Upper lobe of right lung (tissue), 1 donor: ENCODE measurements at regions not wholly inside any gene's neighbourhood (a gene's known extent, or its start where the extent isn't known, plus 50 kb on each side); places are given as distances from the start of the nearest gene placed in this dataset.

Source experiments
- ATAC-seq: fragments of 200-7000 bp; cut with Tn5 transposase; one replicate; pipeline ENCODE4 v1.9.1; 2020; ENCODE audit warnings: mild to moderate bottlenecking, moderate library complexity
- DNase-seq: peaks from one replicate; pipeline ENCODE4 v3.0.0-alpha.2; 2020
- H3K27ac ChIP-seq: fragments of 200-600 bp; one replicate; pipeline ENCODE4 v1.8.0; 2022
- H3K27me3 ChIP-seq: fragments of 200-600 bp; one replicate; pipeline ENCODE4 v1.8.0; 2022; ENCODE audit warnings: mild to moderate bottlenecking
- H3K36me3 ChIP-seq: fragments of 200-600 bp; one replicate; pipeline ENCODE4 v1.8.0; 2022
- H3K4me1 ChIP-seq: fragments of 200-600 bp; one replicate; pipeline ENCODE4 v1.8.0; 2022
- H3K4me3 ChIP-seq: fragments of 200-600 bp; one replicate; pipeline ENCODE4 v1.8.0; 2022; ENCODE audit warnings: mild to moderate bottlenecking
- H3K9me3 ChIP-seq: fragments of 200-600 bp; one replicate; pipeline ENCODE4 v1.8.0; 2022
- CTCF ChIP-seq: fragments of 200-600 bp; IDR thresholded peaks from one replicate; pipeline ENCODE4 v1.8.0; 2022; ENCODE audit warnings: antibody characterized with exemption
- intact Hi-C: fragments of 100-400 bp; cut with DNase I; formaldehyde crosslinking; loops from one replicate; pipeline ENCODE4 v1.11.0; 2022
- donor health status: DM: no; HTN: yes; CAD: no; lungs with severe emphysema.

- Histone ChIP-seq H3K27ac (no peak overlapping the region), H3K9me3 (no peaks in the 10 kb centered on the region), H3K4me1 (peaks cover 6% of the 10 kb centered on the region), H3K4me3 (no peak overlapping the region), H3K27me3 (no peaks in the 10 kb centered on the region), H3K36me3 (no peaks in the 10 kb centered on the region)
- no peak for DNase-seq
- TF ChIP-seq CTCF: no peak
- intact Hi-C loops: no loop called here
- ATAC-seq: no peak
These were observed 783.3 kb upstream of the SALL3 start for GRCh38 chr18:78196280-78196679.

GRCh38 chr18:78199002-78199401 lies 780.6 kb upstream of the SALL3 start:
- Histone ChIP-seq H3K4me1 (no peaks in the 10 kb centered on the region), H3K36me3 (no peaks in the 10 kb centered on the region)
- TF ChIP-seq CTCF: no peak

GRCh38 chr18:78199611-78200010 lies 780.0 kb upstream of the SALL3 start:
- Histone ChIP-seq H3K27me3 (no peaks in the 10 kb centered on the region), H3K27ac (no peak overlapping the region), H3K9me3 (no peaks in the 10 kb centered on the region), H3K4me3 (no peak overlapping the region), H3K36me3 (no peaks in the 10 kb centered on the region), H3K4me1 (no peaks in the 10 kb centered on the region)
- ATAC-seq: no peak
- intact Hi-C loops: no loop called here
- TF ChIP-seq CTCF: no peak
- DNase-seq: no peak

More at GRCh38 chr18:78199002-78199401, 780.6 kb upstream of the SALL3 start:
- H3K9me3 ChIP-seq: no peaks in the 10 kb centered on the region
- ATAC-seq (no peak), DNase-seq (no peak)
- no peak overlapping the region for H3K4me3 ChIP-seq
- H3K27me3 ChIP-seq: no peaks in the 10 kb centered on the region
- intact Hi-C loops: no loop called here
- H3K27ac ChIP-seq: no peak overlapping the region

GRCh38 chr18:78207942-78208341 lies 771.7 kb upstream of the SALL3 start:
- no peaks in the 10 kb centered on the region for H3K4me1 ChIP-seq
- H3K9me3 ChIP-seq: no peaks in the 10 kb centered on the region
- H3K36me3 ChIP-seq: no peaks in the 10 kb centered on the region
- no peak overlapping the region for H3K4me3 ChIP-seq
- intact Hi-C loops: no loop called here
- no peak for TF ChIP-seq CTCF
- DNase-seq: no peak
- H3K27me3 ChIP-seq: no peaks in the 10 kb centered on the region
- no peak overlapping the region for H3K27ac ChIP-seq
- no peak for ATAC-seq

GRCh38 chr18:78208461-78208860 lies 771.2 kb upstream of the SALL3 start:
- no peak overlapping the region for H3K27ac ChIP-seq
- H3K27me3 ChIP-seq: no peaks in the 10 kb centered on the region
- no peaks in the 10 kb centered on the region for H3K36me3 ChIP-seq
- intact Hi-C loops: no loop called here
- ATAC-seq (no peak), DNase-seq (no peak)
- no peaks in the 10 kb centered on the region for H3K4me1 ChIP-seq
- TF ChIP-seq CTCF: no peak
- no peak overlapping the region for H3K4me3 ChIP-seq
- H3K9me3 ChIP-seq: no peaks in the 10 kb centered on the region

GRCh38 chr18:78213361-78213994 lies 766.1 kb upstream of the SALL3 start:
- intact Hi-C loops: no loop called here
- no peak for DNase-seq
- Histone ChIP-seq H3K27ac (no peak overlapping the region), H3K27me3 (no peaks in the 10 kb centered on the region), H3K4me1 (no peaks in the 10 kb centered on the region), H3K9me3 (no peaks in the 10 kb centered on the region), H3K4me3 (no peak overlapping the region), H3K36me3 (no peaks in the 10 kb centered on the region)
- peak; percentile 61 for ATAC-seq
- no peak for TF ChIP-seq CTCF
